ENCODE measurements at regions not wholly inside any gene's neighbourhood (a gene's known extent, or its start where the extent isn't known, plus 50 kb on each side); places are given as distances from the start of the nearest gene placed in this dataset.

DNA sequence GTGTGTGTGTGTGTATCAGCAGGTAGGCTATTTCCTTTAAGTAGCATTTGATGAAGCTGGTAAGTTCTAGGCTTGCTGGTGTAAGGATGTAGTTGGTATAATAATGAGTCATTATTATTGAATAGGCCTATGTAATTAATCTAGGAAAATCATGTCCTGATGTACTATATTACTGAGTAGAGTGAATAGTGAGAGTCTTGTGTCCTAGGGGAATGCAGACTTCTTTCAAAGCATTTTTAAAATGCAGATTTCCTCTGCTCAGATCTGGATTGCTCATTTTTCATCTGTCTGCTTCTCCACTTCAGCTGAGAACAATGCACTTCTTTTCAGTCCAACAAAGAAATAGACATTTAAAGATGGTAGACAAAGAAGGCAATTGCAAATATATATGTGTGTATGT lies 434.2 kb upstream of the ONECUT1 start:
- no peak overlapping the region for H3K4me3 ChIP-seq (ENCODE audit: low read depth, low read length)
- in situ Hi-C loops (cut with HindIII; ENCODE audit: low sequenced_read_pairs), result no loop called here
- no peak for DNase-seq (ENCODE audit: low read depth, low spot score)
- TF ChIP-seq, protein P1, sequence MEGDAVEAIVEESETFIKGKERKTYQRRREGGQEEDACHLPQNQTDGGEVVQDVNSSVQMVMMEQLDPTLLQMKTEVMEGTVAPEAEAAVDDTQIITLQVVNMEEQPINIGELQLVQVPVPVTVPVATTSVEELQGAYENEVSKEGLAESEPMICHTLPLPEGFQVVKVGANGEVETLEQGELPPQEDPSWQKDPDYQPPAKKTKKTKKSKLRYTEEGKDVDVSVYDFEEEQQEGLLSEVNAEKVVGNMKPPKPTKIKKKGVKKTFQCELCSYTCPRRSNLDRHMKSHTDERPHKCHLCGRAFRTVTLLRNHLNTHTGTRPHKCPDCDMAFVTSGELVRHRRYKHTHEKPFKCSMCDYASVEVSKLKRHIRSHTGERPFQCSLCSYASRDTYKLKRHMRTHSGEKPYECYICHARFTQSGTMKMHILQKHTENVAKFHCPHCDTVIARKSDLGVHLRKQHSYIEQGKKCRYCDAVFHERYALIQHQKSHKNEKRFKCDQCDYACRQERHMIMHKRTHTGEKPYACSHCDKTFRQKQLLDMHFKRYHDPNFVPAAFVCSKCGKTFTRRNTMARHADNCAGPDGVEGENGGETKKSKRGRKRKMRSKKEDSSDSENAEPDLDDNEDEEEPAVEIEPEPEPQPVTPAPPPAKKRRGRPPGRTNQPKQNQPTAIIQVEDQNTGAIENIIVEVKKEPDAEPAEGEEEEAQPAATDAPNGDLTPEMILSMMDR (IDR thresholded peaks at IDR 0.05; ENCODE audit: low read depth, low read length), result no peak

DNA sequence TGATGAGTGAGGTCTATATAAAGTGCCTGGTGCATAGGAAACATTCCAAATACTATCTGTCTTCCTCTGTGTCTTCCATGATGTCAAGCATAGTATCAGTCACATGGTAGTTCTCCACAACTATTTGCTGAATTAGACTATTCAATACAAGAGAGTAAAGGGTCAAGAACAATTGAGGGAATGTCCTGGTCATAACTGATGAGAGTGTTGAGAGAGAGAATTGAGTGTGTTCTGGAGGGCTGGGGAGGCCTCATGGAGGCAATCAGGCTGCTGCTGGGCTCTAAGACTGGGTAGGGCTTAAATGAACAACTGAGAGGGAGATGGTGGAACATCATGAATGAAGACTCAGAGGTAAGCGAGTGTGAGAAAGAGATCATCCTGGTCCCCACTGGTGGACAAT lies 433.7 kb upstream of the ONECUT1 start:
- H3K4me3 ChIP-seq (ENCODE audit: low read depth, low read length), result no peak overlapping the region

DNA sequence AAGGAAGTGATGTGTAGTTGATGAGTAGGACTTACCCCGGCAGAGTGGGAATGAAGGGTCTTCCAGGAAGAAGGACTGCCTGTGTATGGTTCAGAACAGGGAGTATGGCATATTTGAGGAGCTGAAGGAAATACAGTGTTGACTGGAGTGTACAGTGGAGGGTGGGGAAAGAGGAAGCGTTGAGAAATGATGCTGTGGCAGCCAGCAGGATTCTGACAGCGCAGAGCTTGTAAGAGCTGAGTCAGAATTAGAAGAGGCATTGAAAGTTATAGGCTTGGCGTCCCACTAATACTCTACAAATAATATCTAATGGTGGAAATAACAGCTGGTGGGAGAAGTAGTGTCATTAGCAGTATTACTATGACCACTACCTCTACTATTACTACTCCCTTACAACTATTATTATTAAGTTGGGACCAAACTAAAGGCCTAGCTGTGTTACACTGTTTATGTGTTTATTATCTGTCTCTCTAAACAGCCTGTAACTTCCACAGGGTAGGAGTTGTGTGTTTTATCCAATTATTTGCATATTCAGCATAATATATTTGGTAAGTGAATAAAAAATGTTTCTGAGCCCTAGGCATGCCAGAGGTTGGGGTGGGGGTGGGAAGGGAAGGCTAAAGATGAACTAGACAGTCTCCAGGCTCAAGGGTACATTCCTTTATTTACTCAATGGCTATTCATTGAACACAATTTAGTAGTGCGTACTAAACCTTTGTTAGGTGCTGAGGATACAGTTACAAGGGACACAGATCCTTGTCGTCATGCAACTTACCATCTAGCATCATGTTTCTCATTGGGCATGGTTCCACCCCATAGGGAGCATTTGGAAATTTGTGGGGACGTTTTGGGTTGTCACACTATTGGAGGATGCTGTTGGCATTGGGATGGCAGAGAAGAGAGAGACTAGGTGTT lies 428.8 kb upstream of the ONECUT1 start:
- DNase-seq (ENCODE audit: low read depth, low spot score), result no peak
- TF ChIP-seq, protein P1 (IDR thresholded peaks at IDR 0.05; ENCODE audit: low read depth, low read length), result no peak
- in situ Hi-C loops (cut with HindIII; ENCODE audit: low sequenced_read_pairs), result no loop called here
- no peak overlapping the region for H3K4me3 ChIP-seq (ENCODE audit: low read depth, low read length)

More for the DNA sequence above, 433.7 kb upstream of the ONECUT1 start:
- DNase-seq (ENCODE audit: low read depth, low spot score), result no peak
- in situ Hi-C loops (cut with HindIII; ENCODE audit: low sequenced_read_pairs), result no loop called here
- TF ChIP-seq, protein P1 (IDR thresholded peaks at IDR 0.05; ENCODE audit: low read depth, low read length), result no peak

DNA sequence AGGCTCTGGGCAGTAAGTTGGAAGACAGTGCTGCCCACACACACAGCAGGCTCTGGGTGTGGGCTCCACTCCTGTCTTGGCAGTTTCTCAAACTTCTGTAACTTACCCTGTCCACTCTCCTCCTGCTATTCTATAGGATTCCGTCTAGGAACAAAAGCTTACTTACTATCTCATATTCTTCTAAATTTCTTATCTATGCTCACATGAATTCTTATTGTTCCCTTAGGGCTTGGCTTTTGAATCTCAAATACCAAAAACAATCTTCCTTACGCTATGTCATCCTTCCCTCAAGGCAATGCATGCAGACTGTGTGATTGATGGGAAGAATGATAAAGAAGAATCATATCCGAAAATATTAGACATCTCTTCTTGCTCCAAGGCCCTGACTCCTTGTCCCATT lies 425.9 kb upstream of the ONECUT1 start:
- no peak for DNase-seq (ENCODE audit: low read depth, low spot score)
- H3K4me3 ChIP-seq (ENCODE audit: low read depth, low read length), result no peak overlapping the region
- TF ChIP-seq, protein P1 (IDR thresholded peaks at IDR 0.05; ENCODE audit: low read depth, low read length), result no peak
- in situ Hi-C loops (cut with HindIII; ENCODE audit: low sequenced_read_pairs), result no loop called here

DNA sequence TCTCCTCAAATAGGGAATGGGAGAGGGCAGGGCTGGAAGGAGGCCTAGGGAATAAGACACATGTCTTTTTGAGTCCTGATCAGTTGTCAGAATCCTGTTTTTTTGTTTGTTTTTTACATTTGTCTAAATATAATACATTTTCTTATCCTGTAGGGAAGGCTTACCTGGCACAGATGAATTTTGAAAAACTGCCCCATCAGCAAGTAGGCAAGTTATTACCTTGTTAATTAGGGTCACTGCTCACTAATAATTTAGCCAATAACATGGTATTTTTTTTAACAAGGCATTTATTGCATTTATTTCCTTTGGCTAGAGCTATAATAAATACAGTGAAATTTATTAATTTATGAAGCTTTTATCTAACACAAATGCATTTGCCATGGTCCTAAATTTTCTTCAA lies 423.2 kb upstream of the ONECUT1 start:
- no peak overlapping the region for H3K4me3 ChIP-seq (ENCODE audit: low read depth, low read length)
- DNase-seq (ENCODE audit: low read depth, low spot score), result no peak
- in situ Hi-C loops (cut with HindIII; ENCODE audit: low sequenced_read_pairs), result no loop called here
- TF ChIP-seq, protein P1 (IDR thresholded peaks at IDR 0.05; ENCODE audit: low read depth, low read length), result no peak

DNA sequence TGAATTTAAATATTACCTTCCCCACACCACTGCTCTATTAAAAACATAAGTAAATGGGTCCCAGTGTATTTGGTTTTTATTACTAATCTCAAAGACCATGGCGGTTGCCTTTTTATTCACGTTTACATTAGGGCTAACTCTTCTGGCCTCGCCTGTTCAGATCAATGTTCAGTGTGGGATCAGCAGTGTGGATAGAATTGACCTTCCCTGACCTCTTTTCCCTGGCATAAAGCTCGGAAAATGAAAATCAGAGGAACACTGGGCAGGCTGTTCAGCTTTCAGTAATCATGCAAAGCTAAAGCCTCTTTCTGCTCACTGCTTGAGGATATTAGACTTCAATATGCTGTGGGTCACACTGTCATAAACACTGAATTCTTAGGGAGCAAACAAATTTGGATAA lies 422.6 kb upstream of the ONECUT1 start:
- no peak overlapping the region for H3K4me3 ChIP-seq (ENCODE audit: low read depth, low read length)
- DNase-seq (ENCODE audit: low read depth, low spot score), result no peak
- TF ChIP-seq, protein P1 (IDR thresholded peaks at IDR 0.05; ENCODE audit: low read depth, low read length), result no peak
- in situ Hi-C loops (cut with HindIII; ENCODE audit: low sequenced_read_pairs), result no loop called here

All from astrocyte of the spinal cord (primary cell).